ENCODE measurements at regions not wholly inside any gene's neighbourhood (a gene's known extent, or its start where the extent isn't known, plus 50 kb on each side); places are given as distances from the start of the nearest gene placed in this dataset.

GRCh38 chr20:40545478-40545877 lies 143.6 kb downstream of the MAFB start:
- no peak for DNase-seq (ENCODE audit: low read depth in 4 of 4, low spot score in 1 of 4)

GRCh38 chr20:40542065-40542464 lies 147.0 kb downstream of the MAFB start:
- no peak for DNase-seq (ENCODE audit: low read depth in 4 of 4, low spot score in 1 of 4)

GRCh38 chr20:40540166-40540565 lies 148.9 kb downstream of the MAFB start:
- no peak for DNase-seq (ENCODE audit: low read depth in 4 of 4, low spot score in 1 of 4)

- DNase-seq (ENCODE audit: low read depth in 4 of 4, low spot score in 1 of 4) = no peak
These were observed 150.9 kb downstream of the MAFB start for GRCh38 chr20:40538131-40538530.

GRCh38 chr20:40536808-40537207 lies 152.2 kb downstream of the MAFB start:
- no peak for DNase-seq (ENCODE audit: low read depth in 4 of 4, low spot score in 1 of 4)

- no peak for DNase-seq (ENCODE audit: low read depth in 4 of 4, low spot score in 1 of 4)
These were observed 153.2 kb downstream of the MAFB start for GRCh38 chr20:40535816-40536215.

GRCh38 chr20:40532103-40532502 lies 156.9 kb downstream of the MAFB start:
- DNase-seq (ENCODE audit: low read depth in 4 of 4, low spot score in 1 of 4) = no peak

GRCh38 chr20:40525351-40525750 lies 163.7 kb downstream of the MAFB start:
- no peak for DNase-seq (ENCODE audit: low read depth in 4 of 4, low spot score in 1 of 4)

GRCh38 chr20:40524071-40524470 lies 165.0 kb downstream of the MAFB start:
- DNase-seq (ENCODE audit: low read depth in 4 of 4, low spot score in 1 of 4) = no peak

GRCh38 chr20:40522405-40522804 lies 166.6 kb downstream of the MAFB start:
- no peak for DNase-seq (ENCODE audit: low read depth in 4 of 4, low spot score in 1 of 4)

GRCh38 chr20:40521962-40522361 lies 167.1 kb downstream of the MAFB start:
- DNase-seq (ENCODE audit: low read depth in 4 of 4, low spot score in 1 of 4) = no peak

GRCh38 chr20:40519918-40520317 lies 169.1 kb downstream of the MAFB start:
- DNase-seq (ENCODE audit: low read depth in 4 of 4, low spot score in 1 of 4) = no peak

GRCh38 chr20:40512994-40513393 lies 176.0 kb downstream of the MAFB start:
- no peak for DNase-seq (ENCODE audit: low read depth in 4 of 4, low spot score in 1 of 4)

GRCh38 chr20:40512591-40512990 lies 176.4 kb downstream of the MAFB start:
- DNase-seq (ENCODE audit: low read depth in 4 of 4, low spot score in 1 of 4) = no peak

GRCh38 chr20:40511478-40511877 lies 177.6 kb downstream of the MAFB start:
- no peak for DNase-seq (ENCODE audit: low read depth in 4 of 4, low spot score in 1 of 4)

GRCh38 chr20:40510622-40511021 lies 178.4 kb downstream of the MAFB start:
- DNase-seq (ENCODE audit: low read depth in 4 of 4, low spot score in 1 of 4) = no peak

GRCh38 chr20:40508821-40509220 lies 180.2 kb downstream of the MAFB start:
- no peak for DNase-seq (ENCODE audit: low read depth in 4 of 4, low spot score in 1 of 4)

GRCh38 chr20:40506537-40506939 lies 182.5 kb downstream of the MAFB start:
- peak in 1 of 4 experiments; percentile 1 for DNase-seq (ENCODE audit: low read depth in 4 of 4, low spot score in 1 of 4)

- no peak for DNase-seq (ENCODE audit: low read depth in 4 of 4, low spot score in 1 of 4)
These were observed 185.9 kb downstream of the MAFB start for GRCh38 chr20:40503119-40503518.

- no peak for DNase-seq (ENCODE audit: low read depth in 4 of 4, low spot score in 1 of 4)
These were observed 186.5 kb downstream of the MAFB start for GRCh38 chr20:40502576-40502975.

GRCh38 chr20:40499391-40499790 lies 189.6 kb downstream of the MAFB start:
- DNase-seq (ENCODE audit: low read depth in 4 of 4, low spot score in 1 of 4) = no peak

GRCh38 chr20:40497899-40498691 lies 190.9 kb downstream of the MAFB start:
- no peak for DNase-seq (ENCODE audit: low read depth in 4 of 4, low spot score in 1 of 4)

GRCh38 chr20:40495956-40496355 lies 193.1 kb downstream of the MAFB start:
- DNase-seq (ENCODE audit: low read depth in 4 of 4, low spot score in 1 of 4) = no peak
